Thyroid gland (tissue), 4 donors: ENCODE measurements at regions not wholly inside any gene's neighbourhood (a gene's known extent, or its start where the extent isn't known, plus 50 kb on each side); places are given as distances from the start of the nearest gene placed in this dataset.

Source experiments
- CTCF ChIP-seq, 6 experiments: fragments of 200-600 bp in 3 of 6; fragments of 450-650 bp in 3 of 6; sonication (generic) in 3 of 6; IDR thresholded peaks; one replicate each; pipeline ENCODE4 v1.5.1; 2016 to 2019; ENCODE audit warnings: antibody characterized with exemption in 6 of 6, mild to moderate bottlenecking in 2 of 6, inconsistent platforms in 1 of 6, moderate library complexity in 1 of 6
- POLR2A ChIP-seq, 2 donors: fragments of 450-650 bp; IDR thresholded peaks; one replicate each; pipeline ENCODE4 v1.6.1; 2017; ENCODE audit warnings: antibody characterized with exemption in 2 of 2, mild to moderate bottlenecking in 2 of 2, moderate library complexity in 1 of 2

GRCh38 chr16:51443934-51444333, 292.9 kb upstream of the SALL1 start:
- TF ChIP-seq CTCF (IDR thresholded peaks at IDR 0.05) (no peak), POLR2A (IDR thresholded peaks at IDR 0.05) (no peak)
